ENCODE measurements at regions not wholly inside any gene's neighbourhood (a gene's known extent, or its start where the extent isn't known, plus 50 kb on each side); places are given as distances from the start of the nearest gene placed in this dataset.

- no peak for TF ChIP-seq CTCF (IDR thresholded peaks at IDR 0.05; ENCODE audit: low read depth, low read length)
- CTCF ChIA-PET = interaction anchor here (0.6 kb wide), 1 partner anchor 439 kb away, joined by 3 read pairs; no protein-coding TSS in a partner anchor
- no peak overlapping the region for H3K4me3 ChIP-seq (ENCODE audit: low read depth, low read length)
- no peak overlapping the region for H3K27ac ChIP-seq (ENCODE audit: low read depth, low read length)
- H3K27me3 ChIP-seq (ENCODE audit: control insufficient read depth, insufficient read depth, low read length) = no peaks in the 10 kb centered on the region
- DNase-seq (ENCODE audit: low read depth, low spot score) = no peak
- POLR2A ChIA-PET = no interaction called here
- H3K9me3 ChIP-seq (ENCODE audit: control insufficient read depth, insufficient read depth, low read length) = no peaks in the 10 kb centered on the region
Observed at GRCh38 chr7:25926009-25926408, 226.0 kb upstream of the NFE2L3 start.

GRCh38 chr7:25926451-25926850, 225.5 kb upstream of the NFE2L3 start:
- H3K27me3 ChIP-seq (ENCODE audit: control insufficient read depth, insufficient read depth, low read length) = no peaks in the 10 kb centered on the region
- no peaks in the 10 kb centered on the region for H3K9me3 ChIP-seq (ENCODE audit: control insufficient read depth, insufficient read depth, low read length)
- no peak overlapping the region for H3K4me3 ChIP-seq (ENCODE audit: low read depth, low read length)
- TF ChIP-seq CTCF (IDR thresholded peaks at IDR 0.05; ENCODE audit: low read depth, low read length) = no peak
- ChIA-PET POLR2A (no interaction called here), CTCF (interaction anchor here (0.6 kb wide), 1 partner anchor 439 kb away, joined by 3 read pairs; no protein-coding TSS in a partner anchor)
- no peak overlapping the region for H3K27ac ChIP-seq (ENCODE audit: low read depth, low read length)
- no peak for DNase-seq (ENCODE audit: low read depth, low spot score)

- ChIA-PET CTCF (interaction anchor here (1.1 kb wide), 1 partner anchor 34 kb away, joined by 4 read pairs; no protein-coding TSS in a partner anchor), POLR2A (no interaction called here)
- H3K27me3 ChIP-seq (ENCODE audit: control insufficient read depth, insufficient read depth, low read length) = no peaks in the 10 kb centered on the region
Observed at GRCh38 chr7:25926891-25927625, 224.9 kb upstream of the NFE2L3 start.

GRCh38 chr7:25927626-25927978, 224.4 kb upstream of the NFE2L3 start:
- no peak for DNase-seq (ENCODE audit: low read depth, low spot score)
- ChIA-PET POLR2A (no interaction called here), CTCF (interaction anchor here (1.1 kb wide), 1 partner anchor 34 kb away, joined by 4 read pairs; no protein-coding TSS in a partner anchor)
- Histone ChIP-seq H3K4me3 (ENCODE audit: low read depth, low read length) (no peak overlapping the region), H3K27ac (ENCODE audit: low read depth, low read length) (no peak overlapping the region), H3K9me3 (ENCODE audit: control insufficient read depth, insufficient read depth, low read length) (no peaks in the 10 kb centered on the region), H3K27me3 (ENCODE audit: control insufficient read depth, insufficient read depth, low read length) (no peaks in the 10 kb centered on the region)
- TF ChIP-seq CTCF (IDR thresholded peaks at IDR 0.05; ENCODE audit: low read depth, low read length) = no peak

More at GRCh38 chr7:25926891-25927625, 224.9 kb upstream of the NFE2L3 start:
- Histone ChIP-seq H3K27ac (ENCODE audit: low read depth, low read length) (no peak overlapping the region), H3K9me3 (ENCODE audit: control insufficient read depth, insufficient read depth, low read length) (no peaks in the 10 kb centered on the region), H3K4me3 (ENCODE audit: low read depth, low read length) (no peak overlapping the region)
- no peak for TF ChIP-seq CTCF (IDR thresholded peaks at IDR 0.05; ENCODE audit: low read depth, low read length)
- no peak for DNase-seq (ENCODE audit: low read depth, low spot score)

- no peak for DNase-seq (ENCODE audit: low read depth, low spot score)
- no peak for TF ChIP-seq CTCF (IDR thresholded peaks at IDR 0.05; ENCODE audit: low read depth, low read length)
- ChIA-PET POLR2A (no interaction called here), CTCF (no interaction called here)
- Histone ChIP-seq H3K9me3 (ENCODE audit: control insufficient read depth, insufficient read depth, low read length) (no peaks in the 10 kb centered on the region), H3K27ac (ENCODE audit: low read depth, low read length) (no peak overlapping the region), H3K27me3 (ENCODE audit: control insufficient read depth, insufficient read depth, low read length) (no peaks in the 10 kb centered on the region), H3K4me3 (ENCODE audit: low read depth, low read length) (no peak overlapping the region)
Observed at GRCh38 chr7:25928549-25929330, 223.3 kb upstream of the NFE2L3 start.

All from AG04450 (cell line).